G401 (cell line): ENCODE measurements at regions not wholly inside any gene's neighbourhood (a gene's known extent, or its start where the extent isn't known, plus 50 kb on each side); places are given as distances from the start of the nearest gene placed in this dataset.

Experiments used
- DNase-seq: peaks from one replicate; pipeline ENCODE4 v3.0.0-alpha.2; 2015; ENCODE audit warnings: low spot score
- in situ Hi-C: cut with HindIII; loops from 2 replicates; pipeline ENCODE4 v1.10.0; 2016; ENCODE audit warnings: low sequenced_read_pairs, mixed read lengths

DNA sequence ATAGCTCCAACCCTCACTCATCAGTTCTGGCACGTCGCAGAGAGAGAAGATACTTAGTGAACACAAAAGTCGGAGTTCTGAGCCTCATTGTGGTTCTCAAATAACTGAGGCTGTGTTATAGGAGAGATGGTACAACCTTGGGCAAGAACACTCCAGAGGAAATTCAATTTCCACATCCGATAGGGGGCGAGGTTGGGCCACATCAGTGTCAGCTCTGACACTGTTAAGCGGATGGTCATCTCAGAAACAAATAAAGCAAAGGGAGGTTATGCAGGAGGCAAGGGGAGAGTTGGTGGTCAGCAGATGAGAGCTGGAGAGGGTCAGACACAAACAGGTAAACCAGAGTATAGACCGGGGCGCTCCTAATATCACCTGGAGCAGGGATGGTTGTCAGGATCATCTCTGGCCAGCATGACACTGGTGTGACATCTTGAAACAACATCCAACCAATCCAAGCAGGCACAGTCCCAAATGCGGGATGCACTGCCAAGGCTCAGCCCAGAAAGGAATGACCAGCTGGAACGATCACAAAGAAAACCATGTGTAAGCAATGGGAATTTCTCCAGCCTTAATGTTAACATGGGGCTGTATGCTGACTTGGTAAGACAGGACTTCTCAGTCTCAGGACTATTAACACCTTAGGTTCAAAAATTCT is 331.8 kb downstream of the HACE1 start:
- peak; percentile 93 for DNase-seq
- in situ Hi-C loops = no loop called here

DNA sequence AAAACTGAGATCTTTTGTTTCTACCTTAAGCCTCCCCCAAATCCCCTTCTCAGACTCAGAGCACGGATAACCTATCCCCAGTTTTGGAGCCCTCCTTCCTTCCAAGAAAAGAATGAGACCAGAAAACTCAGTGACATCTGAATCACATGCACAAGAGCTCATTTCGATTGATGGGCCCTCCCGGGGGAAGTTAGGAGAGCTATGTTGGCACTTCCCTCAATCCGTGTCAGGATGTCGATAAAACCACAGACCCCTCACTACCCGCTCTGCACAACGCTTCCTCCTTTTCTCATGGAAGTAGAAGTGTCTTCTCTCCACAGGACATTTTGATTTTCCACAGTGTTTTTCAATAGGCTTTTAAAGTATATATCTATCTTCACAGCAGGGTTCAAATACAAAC is 332.4 kb downstream of the HACE1 start:
- in situ Hi-C loops = no loop called here

DNA sequence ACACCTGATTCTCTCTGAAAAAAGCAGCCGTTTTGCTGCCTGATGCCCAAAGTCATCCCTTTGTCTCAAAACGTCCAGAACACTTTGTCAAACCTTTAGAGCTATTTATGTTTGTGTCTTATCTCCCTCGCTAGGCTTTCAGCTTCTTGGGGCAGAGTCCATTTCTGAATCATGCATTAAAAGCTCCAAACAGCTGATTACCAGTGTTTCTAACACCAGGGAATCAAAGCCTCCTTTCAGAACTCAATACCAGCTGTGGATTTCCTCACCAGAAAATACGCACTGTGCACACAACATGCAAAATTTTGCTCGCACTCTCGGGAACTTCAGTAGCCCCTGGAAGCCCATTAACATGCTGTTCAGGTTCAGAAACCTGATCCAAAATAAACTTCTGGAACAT is 333.3 kb downstream of the HACE1 start:
- in situ Hi-C loops = no loop called here
- DNase-seq = peak; percentile 40

More for the DNA sequence above, 332.4 kb downstream of the HACE1 start:
- no peak for DNase-seq

DNA sequence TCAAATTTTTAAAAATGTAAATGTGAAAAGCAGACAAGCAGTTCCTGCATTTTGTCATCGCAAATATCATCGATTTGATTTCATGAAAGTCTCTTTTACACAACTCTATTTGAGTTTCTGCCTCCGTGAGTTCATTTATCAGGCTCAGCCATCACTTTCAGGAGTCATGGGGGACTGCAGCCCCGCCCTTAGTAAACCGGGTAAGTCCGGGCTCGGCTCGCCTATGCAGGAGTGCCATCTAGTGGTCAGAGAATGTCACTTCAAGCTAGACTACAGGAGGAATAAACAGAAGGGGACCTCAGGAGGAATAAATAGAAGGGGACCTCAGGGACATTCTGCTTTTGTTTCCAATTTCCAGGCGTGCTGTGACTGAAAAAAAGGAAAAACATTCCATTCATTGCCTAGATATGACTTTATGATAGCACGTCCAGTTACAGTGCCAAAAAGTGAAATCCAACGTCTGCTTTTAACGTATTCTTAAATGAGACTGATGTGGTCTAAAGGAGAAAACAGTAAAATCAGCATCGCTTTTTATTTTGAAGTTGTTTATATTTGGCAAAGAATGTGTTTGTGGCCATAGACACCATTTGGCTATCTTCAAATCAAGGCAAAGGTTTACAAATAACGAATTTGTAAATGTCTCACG is 333.9 kb downstream of the HACE1 start:
- peak; percentile 90 for DNase-seq
- in situ Hi-C loops = no loop called here

DNA sequence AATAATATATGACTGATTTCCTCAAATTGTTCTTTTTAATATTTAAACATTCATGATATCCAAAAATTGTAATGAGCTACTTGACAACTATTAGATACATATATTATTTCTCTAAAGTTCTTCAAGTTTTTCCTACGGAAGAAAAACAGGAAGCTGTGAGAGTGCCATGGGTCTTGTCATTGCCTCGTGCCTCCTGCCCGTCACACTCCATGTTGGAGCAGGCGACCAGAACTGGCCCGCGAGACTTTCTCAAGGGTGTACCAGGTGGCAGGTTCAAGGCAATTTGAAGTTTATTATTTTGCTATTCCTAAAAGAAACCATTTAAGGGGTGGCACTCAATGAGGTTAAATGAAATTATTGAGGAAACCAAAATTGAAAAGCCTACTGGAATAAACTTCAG is 337.2 kb downstream of the HACE1 start:
- in situ Hi-C loops = no loop called here
- DNase-seq = no peak

DNA sequence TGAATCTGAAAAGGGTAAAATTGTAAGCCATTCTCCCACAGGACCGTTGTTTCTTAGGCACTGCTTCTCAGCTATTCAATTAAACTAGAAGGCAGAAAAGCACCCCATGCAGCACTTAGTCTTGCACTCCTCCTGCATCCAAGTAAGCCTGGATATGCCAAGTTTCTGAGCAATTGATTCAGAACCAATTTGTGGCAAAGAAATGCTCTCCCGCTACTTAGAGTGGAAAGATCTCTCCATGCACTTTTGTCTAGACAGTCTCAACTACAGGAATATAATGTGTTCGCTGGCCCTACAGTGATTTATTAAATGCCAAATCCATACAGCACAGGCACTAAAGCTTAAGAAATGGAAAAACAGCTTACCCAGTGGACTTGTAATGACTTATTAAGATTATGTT is 338.5 kb downstream of the HACE1 start:
- DNase-seq = no peak
- in situ Hi-C loops = no loop called here

DNA sequence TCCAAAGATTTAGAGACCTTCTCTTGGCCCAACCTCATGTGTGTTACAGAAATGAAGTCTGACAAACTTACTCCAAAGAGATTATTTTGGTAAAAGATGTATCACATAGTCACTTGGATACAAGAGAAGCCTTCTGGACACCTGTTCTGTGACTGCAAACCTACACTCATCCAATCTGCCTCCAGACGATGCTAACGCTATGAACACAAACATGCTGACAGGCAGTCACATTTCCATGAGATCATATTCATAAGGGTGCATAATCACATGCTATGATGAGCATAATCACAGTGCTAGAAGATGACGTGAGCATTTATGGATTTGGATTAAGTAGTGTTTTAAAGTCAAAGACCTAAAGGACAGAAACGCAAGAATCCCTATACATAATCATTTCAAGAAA is 340.2 kb downstream of the HACE1 start:
- in situ Hi-C loops = no loop called here
- no peak for DNase-seq

DNA sequence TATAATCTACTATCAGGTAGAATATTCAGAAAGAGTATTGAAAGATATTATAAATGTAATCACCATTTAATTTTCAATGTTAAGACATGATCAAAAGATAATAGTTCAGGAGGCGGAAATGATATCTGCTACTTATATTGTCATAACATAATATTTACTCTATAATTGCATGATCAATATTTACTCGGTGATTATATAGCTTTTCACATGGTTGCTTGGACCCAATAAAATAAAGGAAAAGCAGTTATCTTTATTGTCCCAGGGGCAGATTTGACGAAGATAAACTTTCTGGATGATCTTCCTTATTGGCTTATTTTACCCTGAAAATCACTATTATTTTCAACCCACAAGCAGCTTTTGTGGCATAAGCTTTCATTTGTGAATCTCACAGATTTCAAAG is 350.4 kb downstream of the HACE1 start:
- in situ Hi-C loops = no loop called here
- no peak for DNase-seq

DNA sequence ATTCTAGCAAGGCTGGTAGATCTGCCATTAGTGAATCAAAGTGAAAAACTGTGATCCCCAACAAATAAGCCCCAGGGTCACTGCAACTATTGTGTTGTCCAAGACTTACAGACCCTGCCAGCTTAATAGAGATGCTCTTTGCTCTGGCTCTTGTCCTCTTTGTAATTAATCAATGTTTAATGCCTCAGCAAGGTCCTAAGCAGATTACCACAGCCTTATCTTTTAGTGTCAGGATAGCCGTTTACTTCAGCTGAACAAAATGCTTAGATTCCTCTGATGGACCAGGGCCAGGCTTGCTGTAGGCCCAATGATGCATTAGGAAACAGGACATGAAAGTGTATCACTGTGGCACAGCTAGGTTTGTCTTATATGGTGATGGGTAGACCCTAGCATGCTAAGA is 353.3 kb downstream of the HACE1 start:
- in situ Hi-C loops = no loop called here
- DNase-seq = no peak

DNA sequence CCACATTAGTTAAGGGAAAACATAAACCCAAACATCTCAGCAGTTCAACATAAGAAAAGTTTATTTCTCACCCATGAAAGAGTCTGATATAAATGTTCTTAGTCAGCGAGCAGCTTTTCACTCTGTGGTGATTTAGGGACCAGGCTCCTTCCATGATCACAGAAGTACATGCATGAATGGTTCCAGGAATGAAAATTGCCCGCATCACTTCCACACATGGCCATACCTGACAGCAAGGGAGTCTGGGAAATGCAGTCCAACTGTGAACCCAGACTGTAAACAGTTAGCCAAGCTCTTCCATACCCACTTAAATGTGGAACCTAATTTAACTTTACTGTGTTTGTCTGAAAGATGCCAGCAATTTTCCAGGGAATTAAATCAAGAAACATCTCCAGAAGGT is 353.9 kb downstream of the HACE1 start:
- no peak for DNase-seq
- in situ Hi-C loops = no loop called here

DNA sequence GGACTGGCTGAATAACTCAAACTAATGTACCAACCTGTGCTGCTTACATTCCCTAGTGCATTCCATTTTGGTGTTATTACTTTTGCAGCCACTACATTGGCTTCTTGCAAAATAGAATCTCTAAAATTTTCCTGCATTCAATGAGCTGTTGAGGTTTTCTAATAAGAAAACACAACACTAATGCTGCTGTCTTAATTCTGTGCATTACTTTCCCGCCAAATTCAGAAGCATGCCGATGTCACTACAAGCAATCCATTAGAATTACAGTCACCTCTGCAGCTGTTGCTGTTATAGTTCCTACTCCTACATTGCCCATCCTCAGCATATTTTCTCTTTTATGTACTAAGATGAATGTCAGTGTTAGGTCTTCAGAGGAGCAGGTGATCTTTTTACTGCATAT is 359.5 kb downstream of the HACE1 start:
- in situ Hi-C loops = no loop called here
- no peak for DNase-seq

DNA sequence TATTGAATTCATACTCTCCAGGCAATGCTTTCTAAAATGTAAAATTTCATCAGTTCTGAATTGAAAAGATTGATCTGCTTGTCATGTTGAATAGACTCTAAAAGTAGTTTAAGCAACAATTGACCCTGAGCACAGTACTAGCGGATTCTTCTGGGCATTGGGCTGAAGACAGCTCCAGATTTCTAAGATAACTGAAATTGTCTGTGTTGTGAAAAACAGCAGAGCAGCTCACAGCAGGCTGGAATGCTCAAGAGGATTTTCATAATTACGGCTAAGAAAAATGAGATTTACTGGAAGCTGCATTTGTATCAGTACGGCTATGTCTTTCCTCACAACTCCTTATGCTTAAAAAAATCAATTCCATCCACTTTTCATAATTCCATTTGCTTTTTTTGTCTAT is 373.7 kb downstream of the HACE1 start:
- peak; percentile 28 for DNase-seq
- in situ Hi-C loops = no loop called here

DNA sequence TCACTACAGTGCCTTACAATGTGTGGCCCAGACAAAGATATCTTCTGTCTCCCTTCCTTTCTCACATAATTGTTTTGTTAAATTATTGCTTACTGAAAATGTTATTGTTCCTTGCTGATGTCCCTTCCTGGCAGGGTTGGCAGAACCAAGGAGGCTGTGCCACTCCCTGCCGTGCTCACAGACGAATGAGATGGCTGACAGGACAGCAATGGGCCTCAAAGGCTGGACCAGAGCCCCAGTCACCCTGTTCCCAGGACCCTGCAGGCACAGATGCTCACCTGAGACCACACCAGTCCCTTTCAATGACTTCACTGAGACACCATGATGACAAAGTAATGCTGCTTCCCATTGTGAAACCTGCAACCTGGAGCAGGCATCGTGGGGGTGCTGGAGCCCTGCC is 375.1 kb downstream of the HACE1 start:
- in situ Hi-C loops = no loop called here
- peak; percentile 78 for DNase-seq

DNA sequence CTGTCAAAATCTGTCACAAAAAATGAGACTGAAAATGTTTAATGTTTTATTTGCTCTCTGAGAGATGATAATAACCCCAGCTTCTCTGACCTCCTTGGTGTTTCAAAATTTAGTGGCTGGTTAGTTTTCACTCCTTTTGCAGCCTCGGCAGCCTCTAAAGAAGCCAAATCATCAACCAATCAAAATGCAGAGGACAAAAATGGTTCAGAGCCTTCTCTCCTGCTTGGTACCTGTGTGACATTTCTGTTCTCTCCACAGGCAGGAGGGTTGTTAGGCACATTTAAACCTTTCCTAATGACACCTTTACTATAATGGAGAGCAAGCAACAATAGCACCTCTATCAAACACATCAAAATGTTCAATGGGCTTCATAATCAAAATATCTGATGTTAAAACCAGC is 375.5 kb downstream of the HACE1 start:
- DNase-seq = peak; percentile 74
- in situ Hi-C loops = no loop called here

DNA sequence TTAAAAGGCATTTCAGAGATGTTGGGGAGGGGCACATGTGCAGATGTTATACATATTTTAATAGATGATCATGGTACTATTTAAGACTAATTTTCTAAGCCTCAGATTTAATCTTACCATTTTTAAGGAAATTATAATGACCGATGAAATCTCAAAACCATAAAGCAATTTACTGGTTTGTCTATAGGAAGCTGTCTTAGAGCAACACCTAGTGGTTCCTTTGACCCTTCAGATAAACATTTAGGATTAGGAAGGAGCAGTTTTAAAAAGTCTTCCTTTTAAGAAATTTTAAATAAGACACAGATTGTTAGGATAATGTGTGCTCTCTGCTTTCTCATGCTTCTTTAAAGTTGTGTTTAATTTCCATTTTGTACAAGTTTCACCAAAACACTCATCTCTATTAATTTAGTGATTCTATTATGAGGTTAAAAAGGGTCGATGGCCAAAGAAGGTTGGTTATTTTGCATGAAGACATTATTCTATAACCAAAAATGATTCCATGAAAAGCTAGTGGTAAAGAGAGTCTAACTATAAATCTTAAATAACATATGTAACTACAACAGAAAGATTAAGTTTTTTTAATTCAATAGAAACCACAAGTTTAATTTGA is 376.4 kb downstream of the HACE1 start:
- peak; percentile 36 for DNase-seq
- in situ Hi-C loops = no loop called here

DNA sequence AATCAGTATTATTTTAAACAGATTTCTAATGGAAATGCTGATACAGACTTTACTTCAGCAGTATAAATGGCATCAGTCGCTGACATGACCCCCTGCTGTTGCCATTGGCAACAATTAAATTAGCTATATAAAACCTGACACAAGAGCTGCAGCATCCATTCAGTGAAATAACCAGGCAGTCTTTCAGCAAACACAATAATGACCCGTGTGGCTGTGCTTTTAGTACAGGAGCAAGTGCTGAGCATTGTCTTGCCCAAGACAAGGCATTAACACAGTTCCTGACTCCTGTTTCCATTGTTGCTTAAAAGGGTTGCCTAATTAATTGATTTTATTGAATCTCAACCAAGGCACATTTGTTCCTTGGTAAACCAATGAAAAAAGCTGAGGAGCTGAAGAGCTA is 382.1 kb downstream of the HACE1 start:
- no peak for DNase-seq
- in situ Hi-C loops = no loop called here

DNA sequence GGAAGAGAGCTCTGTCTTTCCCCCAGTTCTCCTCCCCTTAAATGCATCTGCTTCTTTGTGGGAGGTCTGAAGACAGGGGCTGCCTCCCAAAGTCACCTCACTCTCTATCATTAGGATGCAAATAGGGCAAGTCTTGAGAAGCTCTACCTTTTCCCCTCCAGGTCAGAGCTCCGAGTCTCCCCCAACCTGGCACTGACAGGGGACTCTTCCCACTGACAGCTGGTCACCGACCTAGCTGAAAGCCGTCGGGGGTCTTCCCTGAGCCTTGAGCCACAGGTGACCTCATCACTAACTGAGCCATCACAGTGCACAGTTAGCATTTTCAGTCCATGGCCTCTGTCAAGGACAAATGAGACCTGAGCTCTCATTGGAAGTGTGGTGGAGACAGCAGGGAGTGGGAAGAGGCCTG is 386.7 kb downstream of the HACE1 start:
- peak; percentile 60 for DNase-seq
- in situ Hi-C loops = no loop called here

DNA sequence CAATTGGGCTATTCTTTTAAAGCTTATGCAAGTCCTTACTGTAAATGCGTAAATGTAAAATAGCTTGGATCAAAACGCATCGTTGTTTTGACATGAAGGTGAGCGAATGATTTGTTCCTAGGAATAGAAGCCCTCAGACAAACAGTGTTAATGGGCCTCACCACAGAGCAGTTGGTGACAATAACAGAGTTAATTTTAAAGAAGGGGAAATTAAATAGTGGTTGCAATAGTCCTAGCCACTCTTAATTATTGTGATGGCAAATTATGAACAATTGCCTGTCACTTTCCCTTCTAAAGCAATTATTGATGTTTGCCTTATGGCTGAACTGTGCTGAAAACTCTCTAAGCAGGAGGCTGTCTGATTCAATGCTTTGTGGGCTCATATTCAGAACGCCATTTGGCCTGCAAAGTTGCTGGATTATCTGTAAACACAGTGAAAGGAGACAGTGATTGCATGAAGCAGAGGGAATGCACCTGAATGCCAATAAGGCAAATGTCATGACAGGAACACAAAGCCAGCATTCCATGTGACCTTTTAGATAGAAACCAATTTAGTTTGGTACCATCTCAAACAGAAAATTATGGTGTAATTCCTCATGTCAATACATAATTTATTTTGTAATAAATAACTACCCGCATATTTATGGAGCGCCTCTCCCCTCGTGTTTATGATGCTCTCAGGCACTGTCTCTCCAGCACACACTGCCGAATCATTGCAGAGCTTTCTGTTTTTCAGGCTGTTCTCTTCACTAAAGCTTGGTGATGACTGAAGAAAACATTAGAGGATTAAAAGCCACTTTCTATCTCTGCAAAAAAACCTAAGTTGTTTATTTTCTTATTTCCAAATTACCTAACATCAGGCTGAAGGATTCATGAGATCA is 387.5 kb downstream of the HACE1 start:
- DNase-seq = peak; percentile 83
- in situ Hi-C loops = no loop called here

DNA sequence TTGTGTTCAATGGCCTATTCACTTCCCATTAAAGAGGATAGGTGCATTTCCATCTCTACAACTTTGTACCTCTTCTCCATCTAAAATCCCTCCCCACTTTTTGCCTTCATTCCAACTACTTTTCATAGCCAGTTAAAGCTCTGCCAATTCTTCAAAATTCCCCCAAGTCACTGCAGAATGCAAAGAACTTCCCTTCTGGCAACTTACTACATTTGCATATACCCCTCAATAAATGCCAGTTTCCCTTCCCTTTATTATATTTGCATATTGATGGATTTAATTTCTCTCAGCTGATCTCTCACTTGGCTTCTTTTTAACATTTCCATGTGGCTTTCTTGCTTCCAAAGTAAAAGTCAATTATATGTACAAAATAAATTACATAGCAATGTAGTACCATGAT is 393.4 kb downstream of the HACE1 start:
- in situ Hi-C loops = no loop called here

More for the DNA sequence above, 393.4 kb downstream of the HACE1 start:
- DNase-seq = no peak
